OCI-LY3 (cell line): ENCODE measurements at regions not wholly inside any gene's neighbourhood (a gene's known extent, or its start where the extent isn't known, plus 50 kb on each side); places are given as distances from the start of the nearest gene placed in this dataset.

Experiments
- H2AFZ ChIP-seq: fragments of 200-600, 300-600 bp; shearing (Covaris generic); 2 replicates; pipeline ENCODE4 v1.6.0; 2014; ENCODE audit warnings: antibody characterized with exemption, low read depth, low read length
- H3K27ac ChIP-seq: fragments of 200-600, 300-600 bp; sonication (generic); 2 replicates; pipeline ENCODE4 v1.5.1; 2014; ENCODE audit warnings: mild to moderate bottlenecking, low read length, moderate library complexity, mixed read lengths
- H3K27me3 ChIP-seq: fragments of 200-600, 300-600 bp; sonication (generic); 2 replicates; pipeline ENCODE4 v1.6.1; 2014; ENCODE audit warnings: low read depth, low read length, mixed read lengths
- H3K36me3 ChIP-seq: fragments of 200-600, 300-600 bp; sonication (generic); replicated peaks from 2 replicates; pipeline ENCODE3; 2014; ENCODE audit warnings: low read depth, low read length, mixed read lengths
- H3K4me1 ChIP-seq: fragments of 300-600, 200-600 bp; sonication (generic); 2 replicates; pipeline ENCODE4 v1.6.1; 2014; ENCODE audit warnings: low read length, mixed read lengths
- H3K4me2 ChIP-seq: fragments of 200-600, 300-600 bp; sonication (generic); 2 replicates; pipeline ENCODE4 v1.6.1; 2014; ENCODE audit warnings: low read length, mixed read lengths
- H3K4me3 ChIP-seq: fragments of 300-600, 200-600 bp; sonication (generic); 2 replicates; pipeline ENCODE4 v1.5.1; 2014; ENCODE audit warnings: antibody characterized with exemption, mild to moderate bottlenecking, low read length, moderate library complexity
- H3K79me2 ChIP-seq: fragments of 300-600, 200-600 bp; shearing (Covaris generic); 2 replicates; pipeline ENCODE4 v1.6.1; 2014; ENCODE audit warnings: mild to moderate bottlenecking, low read length, mixed read lengths
- H3K9ac ChIP-seq: fragments of 300-600, 200-600 bp; shearing (Covaris generic); 2 replicates; pipeline ENCODE4 v1.6.0; 2014; ENCODE audit warnings: mild to moderate bottlenecking, low read length, moderate library complexity
- H3K9me3 ChIP-seq: fragments of 200-600, 300-600 bp; shearing (Covaris generic); 2 replicates; pipeline ENCODE4 v1.6.1; 2014; ENCODE audit warnings: low read length, mixed read lengths; ENCODE audit not compliant: insufficient read depth
- H4K20me1 ChIP-seq: fragments of 200-600, 300-600 bp; sonication (generic); 2 replicates; pipeline ENCODE4 v1.6.1; 2016; ENCODE audit warnings: low read length, mixed read lengths; ENCODE audit not compliant: insufficient read depth
- CTCF ChIP-seq: fragments of 200-600, 300-600 bp; sonication (generic); IDR thresholded peaks from 2 replicates; pipeline ENCODE4 v1.5.1; 2014; ENCODE audit warnings: antibody characterized with exemption, low read length, low read depth
- EZH2phosphoT487 ChIP-seq: fragments of 200-600 bp; shearing (Covaris generic); IDR thresholded peaks from 2 replicates; pipeline ENCODE4 v1.6.1; 2018; ENCODE audit warnings: antibody characterized with exemption, mixed run types, low read depth

GRCh38 chr11:28836285-28837081, 728.3 kb downstream of the METTL15 start:
- H3K9me3 ChIP-seq, result no peaks in the 10 kb centered on the region
- TF ChIP-seq EZH2phosphoT487 (no peak), CTCF (no peak)
- no peak overlapping the region for H2AFZ ChIP-seq
- H3K27ac ChIP-seq, result no peak overlapping the region
- H3K4me3 ChIP-seq, result no peak overlapping the region
- no peaks in the 10 kb centered on the region for H3K36me3 ChIP-seq
- no peaks in the 10 kb centered on the region for H3K4me1 ChIP-seq
- no peaks in the 10 kb centered on the region for H4K20me1 ChIP-seq
- H3K27me3 ChIP-seq, result no peaks in the 10 kb centered on the region
- H3K4me2 ChIP-seq, result no peak overlapping the region
- no peaks in the 10 kb centered on the region for H3K79me2 ChIP-seq
- H3K9ac ChIP-seq, result no peak overlapping the region

GRCh38 chr11:28835790-28836189, 727.6 kb downstream of the METTL15 start:
- Histone ChIP-seq H3K27me3 (no peaks in the 10 kb centered on the region), H4K20me1 (no peaks in the 10 kb centered on the region), H3K9me3 (no peaks in the 10 kb centered on the region), H3K27ac (no peak overlapping the region), H3K4me1 (no peaks in the 10 kb centered on the region), H3K36me3 (no peaks in the 10 kb centered on the region), H3K4me3 (no peak overlapping the region), H3K9ac (no peak overlapping the region), H3K79me2 (no peaks in the 10 kb centered on the region), H2AFZ (no peak overlapping the region), H3K4me2 (no peak overlapping the region)
- TF ChIP-seq CTCF, result no peak

- no peaks in the 10 kb centered on the region for H3K27me3 ChIP-seq
- H3K4me3 ChIP-seq, result no peak overlapping the region
- TF ChIP-seq EZH2phosphoT487 (no peak), CTCF (no peak)
- no peak overlapping the region for H3K9ac ChIP-seq
- no peaks in the 10 kb centered on the region for H3K79me2 ChIP-seq
- H3K27ac ChIP-seq, result no peak overlapping the region
- no peaks in the 10 kb centered on the region for H3K4me1 ChIP-seq
- H2AFZ ChIP-seq, result no peak overlapping the region
- H3K36me3 ChIP-seq, result no peaks in the 10 kb centered on the region
- H3K4me2 ChIP-seq, result no peak overlapping the region
- H4K20me1 ChIP-seq, result no peaks in the 10 kb centered on the region
- H3K9me3 ChIP-seq, result no peaks in the 10 kb centered on the region
These were observed 727.1 kb downstream of the METTL15 start for GRCh38 chr11:28835317-28835716.

GRCh38 chr11:28834877-28835276, 726.7 kb downstream of the METTL15 start:
- Histone ChIP-seq H3K4me3 (no peak overlapping the region), H2AFZ (no peak overlapping the region), H3K4me1 (no peaks in the 10 kb centered on the region), H3K79me2 (no peaks in the 10 kb centered on the region), H3K9ac (no peak overlapping the region), H3K9me3 (no peaks in the 10 kb centered on the region), H3K4me2 (no peak overlapping the region), H4K20me1 (no peaks in the 10 kb centered on the region), H3K27me3 (no peaks in the 10 kb centered on the region), H3K36me3 (no peaks in the 10 kb centered on the region), H3K27ac (no peak overlapping the region)
- TF ChIP-seq CTCF (no peak), EZH2phosphoT487 (no peak)
